K562 (cell line): ENCODE measurements at regions not wholly inside any gene's neighbourhood (a gene's known extent, or its start where the extent isn't known, plus 50 kb on each side); places are given as distances from the start of the nearest gene placed in this dataset.

Source experiments
- ATAC-seq: fragments of 200-7000 bp; cut with Tn5 transposase; 3 replicates; pipeline ENCODE4 v1.9.1; 2020; ENCODE audit warnings: moderate library complexity
- BruUV-seq: library from RNA; stranded (reverse); fragments of 400-500 nt; replicated peaks from 2 replicates; lab custom pipeline; 2021; lab: Mats Ljungman, UMichigan
- CTCF ChIA-PET: fragments of 300-600 bp; formaldehyde crosslinking; extraction: SDS; loops from one replicate; lab custom pipeline; 2021; ENCODE audit warnings: low intra/inter-chr PET ratio; lab: Yijun Ruan, JAX
- POLR2A ChIA-PET: fragments of 300-600, 350-650 bp; sonication (Branson Sonifier 250); formaldehyde crosslinking; extraction: SDS; loops from one replicate; lab custom pipeline; 2021; ENCODE audit warnings: antibody characterized with exemption, inconsistent platforms; lab: Yijun Ruan, JAX
- DNase-seq, 4 experiments: peaks; one replicate each; pipeline versions ENCODE4 v3.0.0 to v3.0.0-alpha.2; 2011 to 2018; ENCODE audit warnings: low spot score in 3 of 4, mixed read lengths in 3 of 4; ENCODE audit errors: extremely low read depth in 1 of 4
- FAIRE-seq: peaks from 2 replicates; lab custom pipeline; 2011; peaks lifted over from hg19 to GRCh38; lab: Jason Lieb, UNC
- H2AFZ ChIP-seq: 2 replicates; pipeline ENCODE4 v1.6.0; 2011; ENCODE audit warnings: low read depth, low read length, control low read depth, inconsistent platforms
- H3K27ac ChIP-seq: fragments of 200-600 bp; 3 replicates; pipeline ENCODE4 v1.8.0; 2011; ENCODE audit warnings: low read depth, mild to moderate bottlenecking, control low read depth, inconsistent platforms, low read length, moderate library complexity, mixed read lengths; ENCODE audit errors: extremely low read depth
- H3K27me3 ChIP-seq, 2 experiments: fragments of 300-600 bp in 1 of 2; 2 replicates in 1 of 2; 3 replicates in 1 of 2; pipeline versions ENCODE4 v1.6.0 to v1.8.0; 2011; ENCODE audit warnings: inconsistent platforms in 2 of 2, low read length in 2 of 2, mild to moderate bottlenecking in 1 of 2, mixed read lengths in 1 of 2, moderate library complexity in 1 of 2; ENCODE audit not compliant: control insufficient read depth in 2 of 2, insufficient read depth in 2 of 2
- H3K36me3 ChIP-seq: fragments of 300-600 bp; 3 replicates; pipeline ENCODE4 v1.8.0; 2011; ENCODE audit warnings: mild to moderate bottlenecking, low read length, inconsistent platforms; ENCODE audit not compliant: control insufficient read depth, insufficient read depth
- H3K4me1 ChIP-seq, 2 experiments: fragments of 200-600 bp in 1 of 2; replicated peaks in 1 of 2; 2 replicates in 1 of 2; 3 replicates in 1 of 2; pipeline versions ENCODE4 v1.5.1 to v1.8.0; 2011; ENCODE audit warnings: inconsistent platforms in 2 of 2, low read length in 2 of 2, mild to moderate bottlenecking in 1 of 2, mixed read lengths in 1 of 2, moderate library complexity in 1 of 2; ENCODE audit not compliant: control insufficient read depth in 2 of 2, insufficient read depth in 2 of 2
- H3K4me2 ChIP-seq: 2 replicates; pipeline ENCODE4 v1.6.1; 2011; ENCODE audit warnings: low read length, control low read depth, inconsistent platforms, mixed read lengths; ENCODE audit not compliant: insufficient read depth
- H3K4me3 ChIP-seq: fragments of 200-600 bp; sonication (generic), shearing (Covaris generic); 2 replicates; pipeline ENCODE4 v1.5.1; 2016; ENCODE audit warnings: control low read depth, inconsistent platforms
- H3K79me2 ChIP-seq: fragments of 200-600 bp; 3 replicates; pipeline ENCODE4 v1.8.0; 2011; ENCODE audit warnings: low read length, inconsistent platforms; ENCODE audit not compliant: control insufficient read depth, insufficient read depth
- H3K9ac ChIP-seq, 2 experiments: 2 replicates each; pipeline versions ENCODE4 v1.6.0 to v1.6.1; 2011; ENCODE audit warnings: low read depth in 2 of 2, low read length in 2 of 2, control low read depth in 1 of 2, inconsistent platforms in 1 of 2, mild to moderate bottlenecking in 1 of 2, mixed read lengths in 1 of 2; ENCODE audit not compliant: insufficient read depth in 1 of 2
- H3K9me1 ChIP-seq: one replicate; pipeline ENCODE4 v1.6.0; 2011; ENCODE audit warnings: inconsistent platforms, mild to moderate bottlenecking, low read length, moderate library complexity; ENCODE audit not compliant: control insufficient read depth, insufficient read depth
- H3K9me3 ChIP-seq: replicated peaks from 2 replicates; pipeline ENCODE4 v1.5.1; 2011; ENCODE audit warnings: low read depth, low read length, inconsistent platforms; ENCODE audit not compliant: control insufficient read depth, insufficient read depth
- H4K20me1 ChIP-seq: replicated peaks from 2 replicates; pipeline ENCODE4 v1.6.1; 2011; ENCODE audit warnings: low read length, inconsistent platforms, mixed read lengths; ENCODE audit not compliant: control insufficient read depth, insufficient read depth
- ESRRA ChIP-seq: fragments of 450-650 bp; IDR thresholded peaks from 2 replicates; pipeline ENCODE4 v1.6.1; 2014; ENCODE audit warnings: low read depth, mild to moderate bottlenecking, moderate library complexity, borderline replicate concordance
- NCOA1 ChIP-seq: fragments of 450-650 bp; IDR thresholded peaks from 2 replicates; pipeline ENCODE4 v1.6.1; 2016; ENCODE audit warnings: low read depth
- NFIC ChIP-seq: fragments of 450-650 bp; IDR thresholded peaks from 2 replicates; pipeline ENCODE4 v1.6.1; 2017; ENCODE audit warnings: mild to moderate bottlenecking, inconsistent platforms
- NR1H2 ChIP-seq: sonication (generic); formaldehyde crosslinking; IDR thresholded peaks from 2 replicates; pipeline ENCODE4 v1.4.0; 2020; ENCODE audit warnings: mild to moderate bottlenecking, missing genetic modification reagents
- NR2C2 ChIP-seq, 2 experiments: fragments of 200-800 bp in 1 of 2; sonication (Bioruptor generic) in 1 of 2; sonication (generic) in 1 of 2; formaldehyde crosslinking in 1 of 2; IDR thresholded peaks; 2 replicates each; pipeline versions ENCODE4 v1.6.1 to v1.8.0; 2016 to 2022; ENCODE audit warnings: mild to moderate bottlenecking in 1 of 2, missing compliant biosample characterization in 1 of 2, missing genetic modification characterization in 1 of 2, missing genetic modification reagents in 1 of 2
- WGBS: fragments of 100-300 bp; shearing (Covaris generic); methylation state at CpG from one replicate; pipeline ENCODE4 v1.1.6; 2016; ENCODE audit warnings: low coverage, mixed read lengths; ENCODE audit not compliant: insufficient coverage; ENCODE audit errors: missing lambda C conversion rate; 5-methylcytosine and 5-hydroxymethylcytosine counted together
- in situ Hi-C: fragments of 300-500 bp; cut with MboI; formaldehyde crosslinking; loops from 4 replicates; pipeline ENCODE4 v1.15.0; 2018; ENCODE audit warnings: inconsistent platforms, mixed read lengths
- intact Hi-C: fragments of 100-400 bp; cut with micrococcal nuclease; formaldehyde crosslinking; loops from 2 replicates; pipeline ENCODE4 v1.14.2; 2022

- intact Hi-C loops (no loop called here), in situ Hi-C loops (no loop called here)
- Histone ChIP-seq H3K4me1 (peaks cover 8 to 15% of the 10 kb centered on the region in 2 experiments; a peak in 4 of 5 replicates), H3K9me3 (no peaks in the 10 kb centered on the region; the same call in 1 of the 2 replicates), H4K20me1 (0 out of 2 replicates have a peak, but pooled peaks cover 4% of the 10 kb centered on the region), H3K9me1 (no peaks in the 10 kb centered on the region), H3K79me2 (peaks cover 8% of the 10 kb centered on the region; the same call in 2 of the 3 replicates), H3K4me2 (no peak overlapping the region), H3K4me3 (no peak overlapping the region), H3K9ac (peak overlapping the region in 1 of 2 experiments; percentile 21; a peak in 1 of 4 replicates), H3K36me3 (peaks cover 16% of the 10 kb centered on the region; the same call in 2 of the 3 replicates), H3K27me3 (no peaks in the 10 kb centered on the region; a peak in 1 of 5 replicates)
- ATAC-seq, result no peak
- no TSS peak for BruUV-seq
- FAIRE-seq, result no peak
- DNase-seq, result no peak
- 39% methylated on average over 7 of the region's 7 CpGs for WGBS
- TF ChIP-seq NR2C2 (CRISPR knock-in tag; IDR thresholded peaks at IDR 0.05), result no peak
- peak; percentile 46; the same call in 1 of the 2 replicates for TF ChIP-seq NR2C2 (tag; IDR thresholded peaks at IDR 0.05)
- no peak for TF ChIP-seq NCOA1
- TF ChIP-seq NFIC, result peak; percentile 39; the same call in 1 of the 2 replicates
- TF ChIP-seq NR1H2 (CRISPR knock-in tag), result no peak
- peak; percentile 38; the same call in 1 of the 2 replicates for TF ChIP-seq ESRRA
- TF ChIP-seq, all 486 proteins: peak for 3
- CTCF ChIA-PET, result no interaction called here
- no peak overlapping the region for H2AFZ ChIP-seq
- POLR2A ChIA-PET, result interaction anchor here (0.6 kb wide), 1 partner anchor 327 kb away, joined by 3 read pairs; no protein-coding TSS in a partner anchor
- H3K27ac ChIP-seq, result no peak overlapping the region
These were observed 69.0 kb upstream of the NPAS1 start for GRCh38 chr19:46950526-46951170.
